ENCODE measurements at regions not wholly inside any gene's neighbourhood (a gene's known extent, or its start where the extent isn't known, plus 50 kb on each side); places are given as distances from the start of the nearest gene placed in this dataset.
"Not testable (repeated sequence)": the region's sequence is repeated elsewhere in the genome, so short reads cannot be mapped to it uniquely, and the experiment has no call there.

DNA sequence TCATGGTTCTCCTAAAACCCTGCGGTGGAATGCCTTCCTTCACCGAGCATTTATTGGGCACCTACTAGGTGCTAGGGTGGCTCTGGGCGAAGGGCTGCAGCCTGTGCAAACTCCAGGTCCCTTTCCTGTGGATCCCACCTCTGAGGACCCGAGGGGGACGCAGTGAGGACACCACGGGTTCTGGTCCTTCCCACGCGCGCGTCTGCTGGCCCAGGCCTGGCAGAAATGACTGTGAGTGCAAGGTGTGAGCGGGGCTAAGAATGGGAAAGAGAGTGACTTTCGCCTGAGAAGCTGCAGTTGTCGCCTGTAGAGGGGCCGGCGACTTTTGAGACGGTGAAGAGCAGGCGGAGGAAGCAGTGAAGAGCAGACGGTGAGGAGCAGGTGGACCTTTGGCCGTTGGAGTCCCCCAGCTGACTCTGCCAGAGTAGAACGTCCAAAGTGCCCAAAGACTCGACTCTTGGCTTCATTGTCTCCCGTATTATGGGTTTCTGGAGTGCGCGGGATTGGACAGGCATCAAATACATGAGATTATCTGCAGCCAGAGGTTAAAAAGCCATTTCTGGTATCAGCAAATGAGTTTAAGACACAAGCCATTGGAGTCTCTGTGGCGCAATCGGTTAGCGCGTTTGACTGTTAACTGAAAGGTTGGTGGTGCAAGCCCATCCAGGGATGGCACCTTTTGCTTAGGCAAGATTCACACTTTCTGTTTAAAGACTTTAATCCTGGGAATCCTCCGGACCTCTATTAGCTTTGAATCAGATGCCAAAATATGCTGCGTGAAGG lies 78.1 kb downstream of the PPIAL4G start:
- TF ChIP-seq EZH2 (IDR thresholded peaks at IDR 0.05; ENCODE audit: borderline replicate concordance, low read length); CTCF (conservative IDR thresholded peaks at IDR 0.05 in 1 of 2, IDR thresholded peaks at IDR 0.05 in 1 of 2; ENCODE audit: extremely low read depth in 1 of 2, insufficient read depth in 1 of 2, low read depth in 1 of 2, low read length in 2 of 2): not testable (repeated sequence)

Measured in mammary epithelial cell (primary cell).